NCI-H748 treated with DMSO at 0.1 percent for 48 hours (cell line): ENCODE measurements at regions not wholly inside any gene's neighbourhood (a gene's known extent, or its start where the extent isn't known, plus 50 kb on each side); places are given as distances from the start of the nearest gene placed in this dataset.

Experiments used
- DNase-seq: peaks from one replicate; lab custom pipeline; 2025; lab: John Stamatoyannopoulos, UW

DNA sequence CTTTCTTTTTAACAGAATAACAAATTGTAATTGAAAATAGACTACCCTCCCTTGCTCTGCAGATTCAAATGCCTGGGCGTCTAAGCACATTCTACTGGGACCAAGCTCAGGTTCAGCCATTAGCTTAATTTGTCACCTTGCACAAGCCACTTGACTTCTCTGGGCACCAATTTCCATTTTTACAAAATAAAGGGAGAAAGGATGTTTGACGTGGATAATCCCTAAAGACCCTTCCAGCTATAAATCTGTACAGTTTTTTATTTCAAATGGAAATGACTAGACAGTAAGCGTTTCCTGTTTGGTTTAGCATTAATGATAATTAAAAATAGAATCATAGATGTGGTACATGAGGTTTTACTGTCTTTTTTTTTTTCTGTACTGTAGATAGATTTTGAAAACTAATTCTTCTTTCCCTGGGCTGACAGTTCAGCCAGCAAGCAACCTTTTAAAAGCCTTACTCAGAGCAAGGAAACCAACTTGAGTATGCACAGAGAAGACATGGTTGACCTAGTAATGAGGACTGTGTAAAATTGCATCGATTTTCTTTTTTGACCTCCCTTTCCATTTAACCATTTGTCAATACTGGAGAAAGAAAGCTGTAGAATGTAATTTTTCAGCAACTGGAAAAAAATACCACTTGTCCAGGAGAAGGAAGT is 1329.5 kb upstream of the CDH8 start:
- DNase-seq = no peak

DNA sequence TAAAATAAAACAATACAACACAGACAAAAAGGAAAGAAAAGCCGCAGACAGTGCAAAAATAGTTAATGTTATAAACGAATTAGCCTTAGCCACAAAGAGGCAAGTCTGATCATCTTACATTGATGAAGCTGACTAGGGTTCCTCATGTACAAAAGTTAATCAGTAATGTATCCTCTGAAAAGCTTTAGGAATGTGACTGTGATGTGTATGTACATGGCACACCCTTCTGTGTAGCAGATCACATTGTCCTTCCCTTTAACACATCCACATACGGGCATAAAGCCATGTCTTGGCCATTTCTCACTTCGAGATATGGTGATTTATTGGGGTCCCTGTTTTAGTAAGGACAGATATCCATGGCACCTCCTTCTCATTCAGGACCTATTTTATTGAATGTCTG is 1327.5 kb upstream of the CDH8 start:
- DNase-seq = no peak

DNA sequence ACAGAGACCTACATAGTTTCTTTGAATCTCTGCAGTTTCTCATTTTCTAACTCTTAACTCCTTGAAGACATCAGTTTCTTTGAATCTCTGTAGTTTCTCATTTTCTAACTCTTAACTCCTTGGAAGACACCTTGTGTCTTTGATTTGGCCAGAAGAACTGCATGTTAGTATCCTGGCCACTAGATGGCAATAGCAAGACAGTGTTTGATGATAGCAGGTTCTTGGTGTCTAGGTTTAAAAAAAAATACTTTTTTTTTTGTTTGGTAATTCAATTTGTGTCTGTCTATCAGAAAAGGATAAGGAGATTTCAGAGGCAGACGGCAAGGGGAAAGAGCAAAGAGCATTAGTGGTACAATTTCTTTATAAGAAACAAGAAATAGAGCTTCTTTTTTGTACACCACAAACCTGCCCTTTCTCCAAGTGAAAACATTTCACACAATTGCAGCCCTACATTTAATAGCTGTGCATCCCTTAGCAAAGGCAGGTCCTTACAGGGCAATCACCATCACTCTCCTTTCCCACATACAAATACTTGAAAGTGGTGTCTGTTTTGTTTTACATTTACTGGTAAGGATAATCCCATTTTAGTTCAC is 1324.9 kb upstream of the CDH8 start:
- DNase-seq = peak; percentile 4

DNA sequence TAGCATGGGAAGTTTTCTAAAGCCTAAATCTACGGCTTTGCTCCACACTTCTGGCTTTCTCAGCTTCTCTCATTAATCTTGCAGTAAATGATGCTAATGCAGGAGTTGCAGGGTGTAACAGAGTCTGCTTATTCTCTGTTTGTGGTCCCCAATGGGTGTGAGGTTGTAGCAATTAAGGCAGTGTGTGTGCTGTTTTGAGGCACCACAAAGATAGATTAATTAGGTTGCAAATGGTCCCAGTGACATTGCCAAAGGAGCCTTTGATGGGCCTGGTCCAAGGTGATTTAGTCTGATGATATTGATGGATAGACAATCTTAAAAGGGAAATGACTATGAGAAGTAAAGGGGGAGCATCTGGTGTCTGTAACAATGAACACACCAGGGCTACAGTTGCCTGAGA is 1313.7 kb upstream of the CDH8 start:
- DNase-seq = no peak

DNA sequence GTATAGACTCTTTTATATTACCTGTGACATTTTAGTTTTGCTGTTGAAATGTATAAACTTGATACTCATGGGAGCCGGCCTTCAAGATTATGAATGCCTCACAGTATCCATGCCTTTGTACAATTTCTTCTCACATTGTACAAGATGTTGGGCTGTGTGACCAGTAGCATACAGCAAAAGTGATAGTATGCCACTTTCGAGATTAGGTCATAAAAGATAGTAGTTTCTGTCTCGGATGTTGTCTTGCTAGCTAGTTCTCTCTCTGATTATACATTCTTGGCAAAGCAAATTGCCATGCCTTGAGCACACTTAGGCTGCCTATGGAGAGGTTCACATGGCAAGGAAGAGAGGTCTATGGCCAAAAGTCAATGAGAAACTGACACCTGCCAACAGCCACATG is 1309.8 kb upstream of the CDH8 start:
- DNase-seq = no peak

DNA sequence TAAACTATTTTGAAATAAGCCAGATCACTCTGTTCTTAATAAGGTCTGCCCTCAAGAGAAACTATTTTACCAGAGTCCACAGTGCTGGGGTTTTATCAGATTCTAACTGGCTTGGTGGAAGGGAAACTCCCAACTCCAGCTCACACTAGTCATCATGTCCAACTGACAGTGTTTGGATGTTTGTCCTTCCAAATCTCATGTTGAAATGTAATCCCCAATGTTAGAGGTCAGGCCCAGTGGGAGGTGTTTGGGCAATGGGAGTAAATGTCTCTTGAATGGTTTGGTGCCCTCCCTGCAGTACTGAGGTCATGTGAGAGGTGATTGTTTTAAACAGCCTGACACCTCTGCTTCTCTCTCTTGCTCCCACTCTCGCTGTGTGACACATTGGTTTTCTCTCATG is 1301.0 kb upstream of the CDH8 start:
- no peak for DNase-seq

GRCh38 chr16:63331111-63331510 is 1294.9 kb upstream of the CDH8 start:
- DNase-seq = no peak

GRCh38 chr16:63326736-63327339 is 1290.6 kb upstream of the CDH8 start:
- DNase-seq = no peak

DNA sequence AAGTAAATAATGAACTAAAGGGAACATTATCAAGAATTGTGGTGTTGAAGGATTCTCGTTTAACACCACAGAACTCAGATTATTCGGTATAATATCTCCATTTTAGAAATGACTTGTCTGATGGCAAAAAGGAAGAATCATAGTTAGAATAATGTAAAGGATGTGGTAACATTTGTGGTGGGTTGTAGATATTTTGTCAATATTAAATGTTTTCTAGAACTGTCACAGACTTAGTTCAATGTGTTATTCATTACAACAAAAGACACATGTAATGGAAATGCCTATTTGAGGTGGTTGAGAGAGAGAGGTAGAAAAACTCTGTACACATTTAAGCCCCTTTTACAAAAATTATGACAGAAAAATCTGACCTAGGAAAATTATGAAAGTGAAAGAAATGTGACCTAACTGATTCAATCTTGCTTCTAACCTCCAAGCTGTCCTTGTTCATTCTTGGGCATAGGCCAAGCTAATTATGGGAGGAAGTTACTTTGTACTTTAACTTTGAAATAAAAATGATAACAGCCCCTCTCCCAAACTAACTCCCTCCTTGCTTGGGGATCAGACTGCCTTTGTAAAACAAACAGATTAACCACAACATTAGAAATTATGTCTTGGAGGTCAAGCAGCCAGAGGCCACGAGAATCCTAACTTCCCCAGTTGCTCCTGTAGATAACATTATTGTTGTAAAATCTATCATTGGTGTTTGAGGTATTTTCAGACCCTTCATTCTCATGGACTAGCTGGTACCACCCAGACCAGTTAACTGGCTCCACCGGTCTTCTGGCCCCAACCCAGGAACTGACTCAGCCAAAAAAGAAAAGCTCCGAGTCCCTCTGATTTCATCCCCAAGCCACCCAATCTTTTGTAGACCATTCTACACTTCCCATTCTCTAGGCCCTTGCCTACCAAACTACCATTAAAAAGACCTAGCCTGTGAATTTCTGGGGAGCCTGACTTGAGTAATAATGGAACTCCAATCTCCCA is 1287.8 kb upstream of the CDH8 start:
- DNase-seq = no peak

- no peak for DNase-seq
Measured at GRCh38 chr16:63323055-63323454, 1286.8 kb upstream of the CDH8 start.

GRCh38 chr16:63315229-63315628 is 1279.0 kb upstream of the CDH8 start:
- no peak for DNase-seq

- DNase-seq = no peak
Measured at GRCh38 chr16:63312346-63312745, 1276.1 kb upstream of the CDH8 start.

GRCh38 chr16:63311313-63311712 is 1275.1 kb upstream of the CDH8 start:
- no peak for DNase-seq

DNA sequence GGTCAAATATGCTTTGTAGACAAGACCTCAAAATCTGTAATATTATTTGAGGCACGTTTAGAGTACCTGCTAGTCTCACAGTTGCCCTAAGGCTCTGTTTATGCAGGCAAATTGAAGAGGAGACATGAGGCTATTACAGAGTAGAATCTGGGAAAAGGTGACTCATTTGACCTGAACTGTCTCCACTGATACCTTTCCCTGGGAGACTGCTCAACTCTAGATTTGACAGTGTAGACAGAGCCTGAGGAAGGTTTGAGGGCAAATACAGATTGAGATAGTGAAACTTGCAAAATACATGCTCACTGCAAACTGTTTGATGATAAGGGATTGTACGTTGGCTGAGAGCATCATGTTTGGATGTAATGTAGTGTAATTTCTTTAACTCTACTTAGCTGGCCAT is 1266.6 kb upstream of the CDH8 start:
- no peak for DNase-seq

GRCh38 chr16:63301349-63301748 is 1265.1 kb upstream of the CDH8 start:
- no peak for DNase-seq

DNA sequence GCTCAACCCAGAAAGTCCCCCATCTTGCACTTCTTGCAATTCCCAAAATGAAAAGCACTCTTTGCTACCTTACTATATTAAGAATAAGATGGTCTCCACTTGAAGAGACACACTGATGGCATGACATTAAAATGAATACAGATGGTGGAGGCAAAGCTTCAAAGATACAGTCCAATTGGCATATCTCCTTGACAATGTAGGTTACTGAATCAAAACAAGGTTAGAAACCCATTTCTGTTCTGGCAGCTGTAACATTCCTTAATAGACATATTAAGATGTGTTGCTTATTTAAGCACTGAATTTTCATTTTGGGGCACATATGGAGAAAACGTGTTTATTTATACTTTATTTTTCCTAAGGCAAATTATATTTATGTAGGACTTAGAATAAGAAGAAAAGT is 1262.8 kb upstream of the CDH8 start:
- no peak for DNase-seq

DNA sequence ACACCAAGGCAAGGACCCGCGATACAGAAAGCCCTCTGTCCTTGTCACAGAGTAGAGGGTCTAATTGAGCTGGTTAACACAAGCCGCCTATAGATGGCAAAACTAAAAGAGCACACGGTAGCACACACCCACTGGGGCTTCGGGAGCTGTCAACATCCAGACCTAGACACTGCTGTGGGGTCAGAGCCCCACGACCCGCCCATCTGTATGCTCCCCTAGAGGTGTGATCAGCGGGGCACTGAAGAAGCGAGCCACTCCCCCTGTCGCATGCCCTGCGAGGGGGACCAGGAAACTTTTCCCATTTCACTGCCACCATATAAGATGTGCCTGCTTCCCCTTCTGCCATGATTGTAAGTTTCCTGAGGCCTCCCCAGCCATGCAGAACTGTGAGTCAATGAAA is 1255.8 kb upstream of the CDH8 start:
- no peak for DNase-seq

GRCh38 chr16:63289834-63290460 is 1253.7 kb upstream of the CDH8 start:
- DNase-seq = peak; percentile 47

GRCh38 chr16:63287401-63287800 is 1251.2 kb upstream of the CDH8 start:
- no peak for DNase-seq

DNA sequence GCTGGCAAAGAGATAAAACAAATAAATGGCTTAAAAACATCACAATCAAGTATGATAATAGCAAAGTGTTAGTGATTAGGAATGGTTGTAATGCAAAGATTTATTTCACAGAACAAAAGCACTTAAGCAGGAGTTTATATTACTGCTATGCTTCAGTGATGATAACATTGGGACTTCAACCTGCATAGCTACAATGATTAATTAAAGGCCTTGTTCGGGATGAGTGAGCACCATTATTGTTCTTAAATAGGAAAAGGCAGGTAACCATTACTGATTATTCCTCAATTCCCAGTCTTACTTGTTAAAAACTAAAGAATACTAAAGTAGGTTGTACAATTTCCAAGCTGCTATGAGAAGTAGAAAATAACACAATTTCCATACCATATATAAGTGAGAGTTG is 1247.5 kb upstream of the CDH8 start:
- no peak for DNase-seq

GRCh38 chr16:63244631-63245030 is 1208.4 kb upstream of the CDH8 start:
- DNase-seq = no peak

DNA sequence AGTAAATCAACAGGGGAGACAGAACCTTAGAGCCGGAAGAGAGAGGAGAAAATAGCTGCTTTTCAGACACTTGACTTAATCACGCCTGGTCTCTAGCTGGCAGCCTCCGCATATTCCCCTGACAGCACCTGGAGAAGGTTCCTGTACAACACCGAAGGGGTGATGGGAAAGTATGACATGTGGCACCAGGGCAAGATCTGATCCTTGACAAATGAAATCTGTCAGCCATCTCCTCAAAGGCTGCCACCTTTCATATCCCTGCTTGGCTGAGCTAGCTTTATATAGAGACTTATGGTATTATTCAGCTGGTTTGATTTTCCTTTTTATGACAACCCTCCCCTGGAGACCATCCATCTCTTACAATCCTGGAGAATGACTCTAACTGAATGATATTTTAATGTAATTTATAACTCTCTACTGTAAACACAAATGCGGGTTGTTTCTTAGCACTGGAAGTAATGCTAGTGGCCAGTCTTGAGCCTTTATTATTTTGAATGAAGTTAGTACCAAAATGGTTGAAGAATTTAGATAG is 1205.3 kb upstream of the CDH8 start:
- DNase-seq = no peak
